Heart right ventricle (tissue), 16 donors: ENCODE measurements at regions not wholly inside any gene's neighbourhood (a gene's known extent, or its start where the extent isn't known, plus 50 kb on each side); places are given as distances from the start of the nearest gene placed in this dataset.
"Not testable (repeated sequence)": the region's sequence is repeated elsewhere in the genome, so short reads cannot be mapped to it uniquely, and the experiment has no call there.

Source experiments
- ATAC-seq, 8 donors: fragments of 200-7000 bp; cut with Tn5 transposase; one replicate each; pipeline ENCODE4 v1.9.1; 2020; ENCODE audit warnings: mild to moderate bottlenecking in 8 of 8, moderate library complexity in 8 of 8, moderate number of reproducible peaks in 1 of 8
- DNase-seq, 2 donors: peaks; one replicate each; pipeline ENCODE4 v3.0.0-alpha.2; 2020
- H3K27ac ChIP-seq, 10 donors: fragments of 200-600 bp; sonication (generic) in 2 of 10; one replicate each; pipeline versions ENCODE4 v1.5.0 to v1.8.0; 2020 to 2022; ENCODE audit warnings: mild to moderate bottlenecking in 3 of 10
- H3K27me3 ChIP-seq, 7 donors: fragments of 200-600 bp; one replicate each; pipeline ENCODE4 v1.8.0; 2021 to 2022; ENCODE audit warnings: mild to moderate bottlenecking in 2 of 7
- H3K36me3 ChIP-seq, 9 donors: fragments of 200-600 bp; sonication (generic) in 1 of 9; one replicate each; pipeline versions ENCODE4 v1.5.0 to v1.8.0; 2020 to 2022; ENCODE audit warnings: mild to moderate bottlenecking in 2 of 9
- H3K4me1 ChIP-seq, 9 donors: fragments of 200-600 bp; sonication (generic) in 1 of 9; one replicate each; pipeline versions ENCODE4 v1.5.0 to v1.8.0; 2020 to 2022; ENCODE audit warnings: mild to moderate bottlenecking in 4 of 9
- H3K4me3 ChIP-seq, 10 donors: fragments of 200-600 bp; sonication (generic) in 2 of 10; one replicate each; pipeline versions ENCODE4 v1.5.0 to v1.8.0; 2020 to 2022; ENCODE audit warnings: mild to moderate bottlenecking in 7 of 10, moderate library complexity in 2 of 10
- H3K9me3 ChIP-seq, 11 donors: fragments of 200-600 bp in 10 of 11; sonication (generic) in 2 of 11; one replicate each; pipeline versions ENCODE4 v1.5.0 to v1.8.0; 2013 to 2022; ENCODE audit warnings: mild to moderate bottlenecking in 2 of 11, control low read depth in 1 of 11, moderate library complexity in 1 of 11
- WGBS, 2 donors: extraction: QIAGEN DNeasy Blood & Tissue Kit; methylation state at CpG; one replicate each; pipeline ENCODE4 v1.1.7; 2013; ENCODE audit warnings: inconsistent platforms in 1 of 2; 5-methylcytosine and 5-hydroxymethylcytosine counted together
- intact Hi-C, 10 donors: fragments of 100-400 bp; cut with DNase I; formaldehyde crosslinking; loops; one replicate each; pipeline versions ENCODE4 v1.11.1 to v1.14.2; 2022
- TF ChIP-seq, protein P1 (sequence below), 9 donors: fragments of 200-600 bp; sonication (generic) in 2 of 9; IDR thresholded peaks; one replicate each; pipeline versions ENCODE4 v1.5.0 to v1.8.0; 2021 to 2022; ENCODE audit warnings: antibody characterized with exemption in 9 of 9, mild to moderate bottlenecking in 5 of 9, moderate library complexity in 1 of 9
- donor health status: Arrhythmogenic right ventricular cardiomyopathy.
- donor health status: ischemic (EF 13 %, LVEDD 7.1; RV severe dilation, severe dysfunction).
- donor health status: healthy with polysubstance abuse.
- donor health status: DM: no; HTN: yes; CAD: no.
- donor health status: DM: no; HTN: no; CAD: no.
- donor health status: ischemic (EF 25% LVEDD 6.9; RV normal size, moderate dysfunction).
- donor health status: ischemic (EF 25% LVEDD 5.7; RV mildly dilated, moderate dysfunction).
- donor health status: healthy.
- donor health status: DM: yes; HTN: yes; CAD: no.
- donor health status: Ischemic cardiomyopathy.
- donor health status: ischemic (EF 35%, LVEDD 5.7; RV mildly dilated, moderate dysfunction).
- donor health status: nonischemic (EF 11% LVEDD 7.7; RV severe dilation, severe dysfunction).
- donor health status: DM: yes; HTN: yes; CAD: no.
- donor health status: PGD.
- donor health status: ischemic (EF 29% LVEDD 5.4; RV normal size, mild dysfunction).
- donor health status: nonischemic (EF 23%, LVEDD 6.1; RV moderate dilation, normal function).

DNA sequence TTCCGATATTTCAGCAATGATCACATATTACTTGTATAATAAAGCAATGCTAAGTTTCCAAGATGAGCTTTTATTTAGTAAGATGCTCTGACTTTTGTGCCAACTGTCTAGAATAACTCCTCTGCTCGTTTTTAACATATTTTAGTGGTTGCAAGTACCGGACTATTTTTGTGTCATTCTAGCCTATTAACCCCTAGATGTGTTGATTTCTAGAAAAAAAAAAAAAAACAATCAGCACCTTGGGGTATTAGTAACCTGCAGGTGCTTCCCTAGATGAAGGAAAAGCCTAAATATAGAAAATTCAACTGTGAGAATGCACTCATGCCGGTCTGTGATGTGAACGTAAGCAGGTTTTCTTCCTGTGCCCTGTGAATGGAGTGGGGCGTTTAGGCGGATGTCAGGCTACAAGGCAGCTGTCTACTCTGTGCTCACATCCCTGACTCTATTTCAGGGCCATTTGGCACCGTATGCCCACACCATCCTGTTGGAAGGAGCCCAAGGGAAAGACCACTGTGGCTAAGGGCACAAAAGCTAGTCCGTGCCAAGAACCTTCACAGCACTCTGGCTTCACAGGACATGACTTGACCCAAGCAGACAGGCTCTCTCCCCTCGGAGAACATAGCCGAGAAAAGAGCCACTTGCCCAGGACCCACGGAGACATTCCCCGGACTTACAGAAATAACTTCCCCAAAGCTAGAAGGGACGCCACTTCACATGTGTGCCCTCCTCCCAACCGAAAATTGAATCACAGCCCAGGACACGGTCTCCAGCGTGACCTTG is 60.9 kb upstream of the AGAP1 start:
- Histone ChIP-seq H3K36me3 (no peaks in the 10 kb centered on the region), H3K9me3 (no peaks in the 10 kb centered on the region), H3K4me3 (peak overlapping the region in 5 of 10 donors; percentile 1 to 19 (median 13)), H3K4me1 (peaks cover 0 to 23% (median 20%) of the 10 kb centered on the region in 9 donors), H3K27me3 (no peaks in the 10 kb centered on the region), H3K27ac (peak overlapping the region; percentile 7 to 79 (median 67))
- DNase-seq (peak in 1 of 2 donors; percentile 21), ATAC-seq (peak; percentile 50 to 90 (median 80))
- TF ChIP-seq, protein P1, sequence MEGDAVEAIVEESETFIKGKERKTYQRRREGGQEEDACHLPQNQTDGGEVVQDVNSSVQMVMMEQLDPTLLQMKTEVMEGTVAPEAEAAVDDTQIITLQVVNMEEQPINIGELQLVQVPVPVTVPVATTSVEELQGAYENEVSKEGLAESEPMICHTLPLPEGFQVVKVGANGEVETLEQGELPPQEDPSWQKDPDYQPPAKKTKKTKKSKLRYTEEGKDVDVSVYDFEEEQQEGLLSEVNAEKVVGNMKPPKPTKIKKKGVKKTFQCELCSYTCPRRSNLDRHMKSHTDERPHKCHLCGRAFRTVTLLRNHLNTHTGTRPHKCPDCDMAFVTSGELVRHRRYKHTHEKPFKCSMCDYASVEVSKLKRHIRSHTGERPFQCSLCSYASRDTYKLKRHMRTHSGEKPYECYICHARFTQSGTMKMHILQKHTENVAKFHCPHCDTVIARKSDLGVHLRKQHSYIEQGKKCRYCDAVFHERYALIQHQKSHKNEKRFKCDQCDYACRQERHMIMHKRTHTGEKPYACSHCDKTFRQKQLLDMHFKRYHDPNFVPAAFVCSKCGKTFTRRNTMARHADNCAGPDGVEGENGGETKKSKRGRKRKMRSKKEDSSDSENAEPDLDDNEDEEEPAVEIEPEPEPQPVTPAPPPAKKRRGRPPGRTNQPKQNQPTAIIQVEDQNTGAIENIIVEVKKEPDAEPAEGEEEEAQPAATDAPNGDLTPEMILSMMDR (IDR thresholded peaks at IDR 0.05) = no peak
- intact Hi-C loops = loop anchor here in 8 of 10 donors (2.0 to 10.0 kb wide), 4 partner anchors 159 to 314 kb away; no protein-coding TSS in a partner anchor
- 21 to 28% methylated on average over 17 of the region's 17 CpGs for WGBS, 2 donors

DNA sequence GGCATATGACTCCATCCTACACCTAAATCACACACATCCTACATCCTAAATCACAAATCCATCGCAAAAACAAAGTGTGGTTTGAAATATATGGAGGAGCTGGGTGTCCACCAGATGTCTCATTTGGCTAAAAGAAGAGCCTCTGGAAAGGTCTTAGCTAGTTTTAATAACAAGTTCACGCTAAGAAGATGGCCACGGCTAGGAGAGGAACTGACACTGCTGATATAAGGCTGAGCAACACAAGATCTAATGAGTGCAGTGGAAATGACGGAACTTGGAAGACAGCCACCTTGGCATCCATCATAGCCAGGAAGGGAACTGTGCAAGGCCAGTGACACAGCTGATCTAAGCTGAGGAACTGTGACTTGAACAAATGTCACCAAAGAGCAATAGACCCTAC is 60.0 kb upstream of the AGAP1 start:
- ATAC-seq = peak; percentile 90 to 96 (median 92)
- 15 to 23% methylated on average over 4 of the region's 4 CpGs for WGBS, 2 donors

DNA sequence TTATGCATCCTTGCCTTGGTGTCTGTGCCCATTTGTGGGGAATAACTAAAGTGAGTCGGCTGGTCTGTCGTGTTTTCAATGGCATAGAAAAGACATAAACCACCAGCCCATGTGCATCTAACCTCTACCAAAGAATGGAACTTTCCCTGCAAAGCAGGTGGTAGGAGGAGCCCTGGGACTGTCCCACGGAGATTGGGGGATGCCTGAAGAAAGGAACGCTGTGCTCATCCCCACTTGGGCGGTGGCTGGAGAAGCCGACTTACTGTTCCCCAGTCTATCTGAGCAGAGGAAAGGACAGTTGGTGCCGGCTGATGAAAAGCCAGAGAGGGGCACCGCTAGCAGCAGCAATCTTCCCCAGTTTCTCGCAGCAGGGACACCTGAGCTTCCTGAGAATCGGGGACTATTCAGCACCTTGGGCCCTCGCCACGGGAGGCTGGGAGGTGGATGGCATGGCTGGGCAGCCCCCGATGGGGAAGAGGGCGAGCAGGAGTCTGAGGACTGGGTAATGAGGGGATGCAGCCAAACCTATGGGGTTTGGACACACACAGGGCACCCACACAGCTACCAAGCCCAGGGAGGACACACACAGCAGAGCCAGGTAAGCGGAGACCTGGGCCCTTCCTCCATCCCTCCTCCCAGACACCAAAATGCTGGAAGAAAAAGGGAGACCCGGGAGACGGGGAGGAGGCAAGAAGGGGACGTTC is 53.7 kb upstream of the AGAP1 start:
- TF ChIP-seq, protein P1 (IDR thresholded peaks at IDR 0.05) = no peak
- Histone ChIP-seq H3K36me3 (no peaks in the 10 kb centered on the region), H3K9me3 (peaks cover 0 to 8% (median 0%) of the 10 kb centered on the region in 11 donors), H3K27ac (no peak overlapping the region), H3K4me1 (no peaks in the 10 kb centered on the region), H3K4me3 (no peak overlapping the region), H3K27me3 (peaks cover 0 to 5% (median 0%) of the 10 kb centered on the region in 7 donors)
- intact Hi-C loops = loop anchor here in 6 of 10 donors (10.0 kb wide), 2 partner anchors 135 to 155 kb away; no protein-coding TSS in a partner anchor
- DNase-seq = no peak
- 82 to 83% methylated on average over 18 of the region's 18 CpGs for WGBS, 2 donors
- ATAC-seq = no peak

More for the DNA sequence above, 60.0 kb upstream of the AGAP1 start:
- peaks cover 0 to 23% (median 20%) of the 10 kb centered on the region in 9 donors for H3K4me1 ChIP-seq
- H3K27ac ChIP-seq = peak overlapping the region; percentile 7 to 79 (median 67)
- H3K9me3 ChIP-seq = no peaks in the 10 kb centered on the region
- peak in 1 of 2 donors; percentile 79 for DNase-seq
- TF ChIP-seq, protein P1 (IDR thresholded peaks at IDR 0.05) = peak in 6 of 9 donors; percentile 14 to 52 (median 40)
- intact Hi-C loops = loop anchor here in 8 of 10 donors (2.0 to 10.0 kb wide), 4 partner anchors 158 to 313 kb away; no protein-coding TSS in a partner anchor
- H3K4me3 ChIP-seq = no peak overlapping the region
- no peaks in the 10 kb centered on the region for H3K27me3 ChIP-seq
- H3K36me3 ChIP-seq = no peaks in the 10 kb centered on the region

DNA sequence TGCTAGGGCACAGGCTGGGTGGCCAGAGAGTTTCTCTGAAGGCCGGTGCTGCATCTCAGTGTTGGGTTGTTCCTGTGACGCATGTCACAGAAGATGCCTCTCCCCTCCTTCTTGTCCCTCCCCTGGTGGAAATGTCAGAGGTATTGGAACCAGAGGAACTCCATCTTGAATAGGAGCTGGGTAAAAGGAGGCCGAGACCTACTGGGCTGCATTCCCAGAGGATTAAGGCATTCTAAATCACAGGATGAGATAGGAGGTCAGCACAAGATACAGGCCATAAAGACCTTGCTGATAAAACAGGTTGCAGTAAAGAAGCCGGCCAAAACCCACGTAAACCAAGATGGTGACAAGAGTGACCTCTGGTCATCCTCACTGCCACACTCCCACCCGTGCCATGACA is 50.3 kb upstream of the AGAP1 start:
- intact Hi-C loops = loop anchor here in 1 of 10 donors (10.0 kb wide), 1 partner anchor 131 kb away; no protein-coding TSS in a partner anchor
- not testable (repeated sequence) for H3K27ac ChIP-seq, H3K27me3 ChIP-seq, ATAC-seq, H3K4me3 ChIP-seq, H3K9me3 ChIP-seq, H3K4me1 ChIP-seq, H3K36me3 ChIP-seq, DNase-seq
- WGBS, 2 donors = 71 to 75% methylated on average over 6 of the region's 6 CpGs
